ENCODE measurements at regions not wholly inside any gene's neighbourhood (a gene's known extent, or its start where the extent isn't known, plus 50 kb on each side); places are given as distances from the start of the nearest gene placed in this dataset.

DNA sequence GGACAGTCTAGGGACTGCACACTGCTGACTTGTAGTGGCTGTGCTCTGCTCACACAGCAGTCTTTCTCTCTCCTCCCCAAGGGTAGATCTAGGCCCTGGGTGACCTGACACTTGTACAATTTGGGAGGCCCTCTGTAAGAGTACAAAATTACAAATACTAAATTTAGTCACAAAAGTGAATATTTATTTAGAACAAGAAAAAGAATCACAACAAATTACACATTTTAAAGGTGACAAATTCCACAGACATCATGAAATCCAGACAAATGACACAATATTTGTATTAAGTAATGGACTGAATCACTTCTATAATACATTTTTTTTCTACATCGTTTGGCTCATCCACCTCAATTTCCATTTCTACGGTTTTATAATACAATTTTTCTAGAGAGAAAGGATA is 496.4 kb downstream of the TXNL1 start:
- Mint-ChIP-seq H3K27me3 (peaks cover 0 to 3% (median 0%) of the 10 kb centered on the region in 5 donors), H3K4me1 (no peaks in the 10 kb centered on the region), H3K27ac (no peak overlapping the region), H3K36me3 (no peaks in the 10 kb centered on the region), H3K9me3 (peaks cover 0 to 7% (median 0%) of the 10 kb centered on the region in 9 donors), H3K4me3 (no peak overlapping the region)
- POLR2A ChIA-PET, result no interaction called here
- DNase-seq, result no peak
- ATAC-seq, result no peak

DNA sequence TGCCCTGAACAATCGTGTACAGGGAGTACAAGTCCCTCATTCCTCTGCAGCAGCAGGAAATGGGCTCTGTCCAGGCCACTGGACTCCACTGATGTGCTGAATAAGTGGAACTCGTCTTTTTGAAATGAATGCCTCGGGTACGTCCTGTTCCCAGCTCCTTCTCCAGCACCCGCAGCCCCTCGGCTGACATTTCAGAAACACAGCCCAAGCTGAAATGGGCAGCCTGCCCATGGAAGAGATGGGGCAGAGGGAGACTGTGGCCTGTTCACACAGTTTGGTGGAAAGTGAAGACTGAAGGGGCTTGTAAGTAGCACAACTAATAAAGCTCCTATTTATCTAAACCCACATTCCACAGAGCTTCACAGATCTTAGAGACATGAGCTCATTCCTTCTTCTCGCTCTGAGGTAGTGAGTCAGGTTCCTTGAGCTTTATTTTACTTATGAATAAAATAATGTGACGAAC is 498.6 kb downstream of the TXNL1 start:
- no peak overlapping the region for H3K27ac Mint-ChIP-seq

DNA sequence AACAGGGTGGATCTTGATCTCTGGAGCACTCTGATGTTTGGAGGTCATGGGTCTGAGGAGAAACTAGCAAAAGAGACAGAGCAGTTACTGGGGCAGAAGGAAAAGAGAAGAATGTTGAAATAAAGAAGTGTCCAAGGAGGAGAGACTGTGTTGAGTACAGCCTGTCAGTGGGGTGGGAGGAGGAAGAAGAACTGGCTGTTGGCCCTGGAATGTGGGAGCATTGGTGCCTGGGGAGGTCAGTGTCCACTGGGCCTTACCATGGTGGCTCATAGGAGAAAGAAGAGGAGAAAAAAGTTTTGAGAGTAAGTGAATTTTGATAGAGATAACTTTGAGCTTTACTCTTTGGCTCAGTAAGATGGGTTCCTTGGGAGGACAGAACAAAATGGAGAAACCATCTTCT is 499.0 kb downstream of the TXNL1 start:
- no peaks in the 10 kb centered on the region for H3K4me1 Mint-ChIP-seq
- no peak overlapping the region for H3K4me3 Mint-ChIP-seq
- ATAC-seq, result no peak
- peaks cover 0 to 7% (median 0%) of the 10 kb centered on the region in 9 donors for H3K9me3 Mint-ChIP-seq
- H3K27me3 Mint-ChIP-seq, result peaks cover 0 to 3% (median 0%) of the 10 kb centered on the region in 5 donors
- no peak overlapping the region for H3K27ac Mint-ChIP-seq
- no peaks in the 10 kb centered on the region for H3K36me3 Mint-ChIP-seq
- DNase-seq, result no peak
- POLR2A ChIA-PET, result no interaction called here

More for the DNA sequence above, 498.6 kb downstream of the TXNL1 start:
- peaks cover 0 to 7% (median 0%) of the 10 kb centered on the region in 9 donors for H3K9me3 Mint-ChIP-seq
- no peak overlapping the region for H3K4me3 Mint-ChIP-seq
- no peaks in the 10 kb centered on the region for H3K36me3 Mint-ChIP-seq
- DNase-seq, result no peak
- no peaks in the 10 kb centered on the region for H3K4me1 Mint-ChIP-seq
- peaks cover 0 to 3% (median 0%) of the 10 kb centered on the region in 5 donors for H3K27me3 Mint-ChIP-seq
- no peak for ATAC-seq
- POLR2A ChIA-PET, result no interaction called here

DNA sequence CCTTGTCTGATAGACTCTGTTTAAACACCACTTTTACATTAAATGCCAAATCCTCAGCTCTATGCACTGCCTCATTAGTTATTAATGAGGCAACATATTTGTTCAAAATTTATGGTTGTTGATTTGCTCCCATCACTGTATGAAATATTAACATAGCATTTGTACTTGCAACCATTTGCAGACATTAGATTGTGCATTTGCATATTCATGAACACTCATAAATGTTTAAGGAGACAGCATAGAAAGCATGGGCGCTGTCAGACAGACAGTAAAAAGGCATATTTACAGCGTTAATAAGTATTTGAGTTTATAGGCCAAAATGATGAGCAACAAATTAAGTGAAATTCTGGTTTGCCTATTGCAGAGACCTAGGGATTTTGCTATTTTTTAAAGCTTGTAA is 502.3 kb downstream of the TXNL1 start:
- Mint-ChIP-seq H3K4me3 (no peak overlapping the region), H3K36me3 (no peaks in the 10 kb centered on the region), H3K27ac (no peak overlapping the region), H3K9me3 (peaks cover 0 to 3% (median 0%) of the 10 kb centered on the region in 9 donors), H3K4me1 (no peaks in the 10 kb centered on the region), H3K27me3 (no peaks in the 10 kb centered on the region)
- ATAC-seq, result no peak
- no peak for DNase-seq
- POLR2A ChIA-PET, result no interaction called here

DNA sequence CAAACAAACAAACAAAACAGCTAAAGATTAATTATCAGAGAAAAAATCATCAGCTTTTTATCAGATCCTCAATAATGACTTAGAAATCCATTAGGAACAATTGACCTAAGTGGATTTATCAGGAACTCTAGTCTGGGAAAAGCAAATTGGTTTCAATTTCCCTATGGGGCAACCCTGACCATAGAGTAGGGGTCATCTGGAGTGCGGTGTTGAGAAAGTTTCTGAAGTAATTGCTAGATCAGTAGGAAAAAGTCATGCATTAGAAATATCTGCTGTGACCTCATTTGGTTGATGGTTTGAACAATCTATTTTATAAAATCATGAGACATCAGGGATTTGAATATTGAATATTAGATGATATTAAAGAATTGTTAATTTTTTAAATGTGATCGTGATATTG is 507.9 kb downstream of the TXNL1 start:
- ATAC-seq (no peak), DNase-seq (no peak)
- Mint-ChIP-seq H3K36me3 (no peaks in the 10 kb centered on the region), H3K27ac (no peak overlapping the region), H3K27me3 (peaks cover 0 to 4% (median 0%) of the 10 kb centered on the region in 5 donors), H3K4me3 (no peak overlapping the region), H3K4me1 (no peaks in the 10 kb centered on the region), H3K9me3 (peaks cover 0 to 5% (median 0%) of the 10 kb centered on the region in 9 donors)
- POLR2A ChIA-PET, result no interaction called here

DNA sequence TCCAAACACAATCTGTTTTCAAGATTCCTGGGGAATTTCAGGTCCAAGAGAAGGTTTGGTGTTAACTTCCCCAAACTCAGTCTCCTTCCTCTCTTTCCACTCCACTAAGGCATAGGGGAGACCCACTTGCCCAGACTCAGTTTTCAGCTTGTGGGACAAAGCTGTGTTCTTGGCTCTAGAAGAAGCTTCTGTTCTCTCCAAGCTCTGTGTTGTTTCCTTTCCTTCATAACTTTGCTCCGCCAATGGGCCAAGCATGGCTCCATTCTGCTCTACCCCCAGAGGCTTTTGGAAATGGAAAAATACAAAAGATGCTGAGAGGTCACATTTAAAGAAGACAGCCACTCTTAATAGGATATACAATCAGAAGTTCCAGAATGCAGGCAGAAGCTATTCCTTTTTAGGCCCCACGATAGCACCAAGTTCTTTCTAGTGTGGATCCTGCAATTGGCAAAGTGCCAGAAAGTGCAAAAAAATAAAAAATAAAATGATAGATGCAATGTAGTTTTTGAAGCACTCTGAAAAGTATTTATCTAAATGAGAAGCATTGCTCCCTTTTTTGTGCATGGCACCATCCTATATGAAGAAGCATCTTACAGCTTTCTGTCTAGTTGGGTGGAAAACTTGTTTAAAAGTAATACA is 510.1 kb downstream of the TXNL1 start:
- Mint-ChIP-seq H3K4me1 (no peaks in the 10 kb centered on the region), H3K27ac (no peak overlapping the region), H3K27me3 (peaks cover 0 to 4% (median 0%) of the 10 kb centered on the region in 5 donors), H3K9me3 (peaks cover 0 to 7% (median 0%) of the 10 kb centered on the region in 9 donors), H3K4me3 (no peak overlapping the region), H3K36me3 (no peaks in the 10 kb centered on the region)
- DNase-seq (no peak), ATAC-seq (no peak)
- POLR2A ChIA-PET, result no interaction called here

DNA sequence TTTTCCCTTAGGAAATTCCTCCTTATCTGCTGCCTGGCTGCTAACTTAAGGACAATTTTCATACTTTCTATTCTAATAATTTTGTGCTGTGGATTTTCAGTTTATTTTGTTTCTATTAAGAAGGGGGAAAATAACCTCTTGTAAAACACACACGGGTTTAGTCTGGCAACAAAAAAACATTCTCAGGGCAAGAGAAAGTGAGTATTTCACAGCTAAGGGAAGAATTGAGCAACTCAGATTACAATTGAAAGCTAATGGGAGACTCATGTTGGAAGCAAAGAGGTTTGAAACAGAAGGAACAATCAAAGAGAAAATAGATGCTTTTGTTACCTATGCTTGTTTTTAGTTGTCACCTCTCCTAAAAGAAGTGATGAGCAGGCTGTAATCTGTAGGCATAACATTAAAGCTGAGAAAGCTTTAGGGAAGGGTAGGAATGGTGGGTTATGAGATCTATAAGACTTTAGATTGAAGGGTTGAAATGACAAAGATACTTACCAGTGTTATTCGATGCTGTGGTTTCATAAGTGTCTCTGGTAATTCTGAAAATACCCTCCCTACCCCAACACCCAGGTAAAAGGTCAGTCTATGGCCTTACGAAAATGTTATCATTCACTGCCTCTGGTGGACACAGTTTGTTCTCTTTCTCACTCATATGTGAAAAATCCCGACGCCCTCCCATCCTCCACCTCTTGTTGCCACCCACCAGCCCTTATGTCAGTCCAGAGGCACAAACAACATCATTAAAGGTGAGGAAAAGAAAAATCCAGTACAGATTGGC is 510.9 kb downstream of the TXNL1 start:
- Mint-ChIP-seq H3K9me3 (peaks cover 0 to 7% (median 0%) of the 10 kb centered on the region in 9 donors), H3K4me3 (no peak overlapping the region), H3K27me3 (peaks cover 0 to 4% (median 0%) of the 10 kb centered on the region in 5 donors), H3K27ac (no peak overlapping the region), H3K4me1 (no peaks in the 10 kb centered on the region), H3K36me3 (no peaks in the 10 kb centered on the region)
- no peak for DNase-seq
- ATAC-seq, result no peak
- POLR2A ChIA-PET, result no interaction called here

DNA sequence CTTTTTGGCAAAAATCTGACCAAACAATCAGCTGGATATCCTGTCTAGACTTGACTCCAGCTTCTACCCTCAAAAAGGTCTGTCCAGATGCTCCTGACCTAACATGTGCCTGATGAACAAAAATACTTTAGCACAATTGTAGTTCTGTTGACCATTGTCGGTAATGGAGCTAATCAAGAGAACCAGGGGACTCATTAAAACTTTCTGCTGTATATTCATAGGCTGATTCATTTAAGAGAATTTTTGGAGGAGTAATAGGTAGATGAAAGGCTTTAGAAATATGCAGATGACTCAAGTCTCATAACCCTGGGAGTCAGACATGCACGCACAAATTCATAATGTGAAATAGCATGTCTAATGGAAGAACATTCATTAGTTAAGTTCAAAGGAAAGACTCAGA is 514.2 kb downstream of the TXNL1 start:
- peaks cover 0 to 4% (median 0%) of the 10 kb centered on the region in 5 donors for H3K27me3 Mint-ChIP-seq
- H3K4me3 Mint-ChIP-seq, result no peak overlapping the region
- POLR2A ChIA-PET, result no interaction called here
- H3K4me1 Mint-ChIP-seq, result no peaks in the 10 kb centered on the region
- no peak overlapping the region for H3K27ac Mint-ChIP-seq
- no peaks in the 10 kb centered on the region for H3K36me3 Mint-ChIP-seq
- DNase-seq (no peak), ATAC-seq (no peak)
- H3K9me3 Mint-ChIP-seq, result peaks cover 0 to 4% (median 0%) of the 10 kb centered on the region in 9 donors

DNA sequence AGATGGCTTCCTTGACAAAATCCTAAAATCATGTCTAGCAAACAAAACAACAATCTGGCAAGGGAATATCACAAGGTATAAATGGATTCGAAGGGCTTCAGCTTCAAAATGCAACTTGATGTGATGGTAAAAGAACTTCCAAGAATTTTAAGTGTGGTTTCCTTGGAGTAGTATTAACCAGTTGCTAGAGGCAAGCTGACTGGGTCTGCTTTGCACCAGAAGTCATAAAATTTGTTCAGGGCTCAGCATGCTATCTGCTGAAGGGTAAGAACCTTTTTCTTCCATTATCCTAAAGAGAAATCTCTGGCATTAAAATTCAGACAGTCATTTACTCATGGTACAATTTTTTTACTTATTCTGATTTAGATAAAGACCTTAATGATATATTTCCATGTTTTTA is 516.7 kb downstream of the TXNL1 start:
- Mint-ChIP-seq H3K9me3 (peaks cover 0 to 4% (median 0%) of the 10 kb centered on the region in 9 donors), H3K4me3 (no peak overlapping the region), H3K27ac (no peak overlapping the region), H3K36me3 (no peaks in the 10 kb centered on the region), H3K4me1 (no peaks in the 10 kb centered on the region), H3K27me3 (peaks cover 0 to under 1% (median 0%) of the 10 kb centered on the region in 5 donors)
- POLR2A ChIA-PET, result no interaction called here
- no peak for ATAC-seq
- DNase-seq, result no peak

DNA sequence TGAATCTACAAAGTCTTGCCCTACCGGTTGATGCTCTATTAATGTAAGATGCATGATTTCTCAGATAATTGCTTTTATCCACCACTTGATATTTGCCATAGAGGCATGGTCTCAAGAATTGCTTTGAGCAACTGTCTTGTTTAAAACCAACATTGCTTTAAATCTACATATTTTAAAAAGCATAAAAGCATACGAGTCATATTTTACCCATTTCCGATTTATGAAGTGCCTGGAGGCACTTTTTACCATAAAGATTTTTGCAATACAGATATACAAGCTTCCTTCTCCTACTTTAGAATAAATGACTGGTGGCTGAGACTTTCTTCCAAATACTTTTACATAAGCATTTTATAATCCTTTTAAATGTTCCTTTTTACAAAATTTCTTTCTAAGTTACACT is 517.6 kb downstream of the TXNL1 start:
- no peak for ATAC-seq
- Mint-ChIP-seq H3K9me3 (peaks cover 0 to 4% (median 0%) of the 10 kb centered on the region in 9 donors), H3K27ac (no peak overlapping the region), H3K36me3 (no peaks in the 10 kb centered on the region), H3K4me1 (peaks cover 0 to under 1% (median 0%) of the 10 kb centered on the region in 4 donors), H3K27me3 (no peaks in the 10 kb centered on the region), H3K4me3 (no peak overlapping the region)
- POLR2A ChIA-PET, result no interaction called here
- DNase-seq, result no peak

DNA sequence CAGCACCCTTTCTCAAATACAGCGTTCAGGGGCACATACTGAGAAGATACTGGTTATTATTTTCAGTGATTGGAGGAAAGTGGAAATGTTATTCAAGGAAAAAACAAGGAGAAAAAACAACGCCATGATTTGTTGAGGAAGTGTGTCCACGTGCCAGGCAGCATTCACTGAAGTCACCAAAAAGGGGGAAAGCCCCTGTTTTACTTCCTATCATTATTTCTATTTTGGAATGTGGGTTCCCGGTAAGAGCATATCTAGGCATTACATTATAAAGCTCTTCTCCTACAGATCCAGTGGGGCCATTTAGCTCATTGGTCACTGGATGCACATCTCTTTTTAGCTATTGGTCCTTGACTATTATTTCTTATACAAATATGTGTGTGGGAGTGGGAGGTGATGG is 518.7 kb downstream of the TXNL1 start:
- no peak overlapping the region for H3K27ac Mint-ChIP-seq
- ATAC-seq (no peak), DNase-seq (no peak)
- H3K4me3 Mint-ChIP-seq, result no peak overlapping the region
- POLR2A ChIA-PET, result no interaction called here
- no peaks in the 10 kb centered on the region for H3K36me3 Mint-ChIP-seq
- H3K4me1 Mint-ChIP-seq, result peaks cover 0 to 10% (median 0%) of the 10 kb centered on the region in 4 donors
- H3K9me3 Mint-ChIP-seq, result peaks cover 0 to 4% (median 0%) of the 10 kb centered on the region in 9 donors
- H3K27me3 Mint-ChIP-seq, result no peaks in the 10 kb centered on the region

DNA sequence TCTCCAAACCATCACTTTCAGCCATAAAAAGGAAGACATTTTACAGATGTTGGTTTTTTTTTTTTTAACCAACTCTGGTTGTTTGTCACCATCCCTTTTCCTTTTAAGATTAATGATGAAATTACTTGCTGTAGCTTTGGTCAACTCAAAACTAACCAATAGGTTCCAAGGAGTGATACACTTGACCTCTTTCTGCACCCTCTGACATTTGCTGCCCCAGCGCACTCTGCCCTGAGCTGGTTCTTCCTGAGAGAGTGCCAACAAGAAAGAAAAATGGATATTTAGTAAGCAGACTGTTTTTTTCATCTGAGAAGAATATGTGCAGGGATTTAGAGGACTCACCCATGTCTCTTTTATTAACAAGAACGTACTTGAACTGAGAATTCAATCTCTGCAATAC is 520.0 kb downstream of the TXNL1 start:
- H3K36me3 Mint-ChIP-seq, result no peaks in the 10 kb centered on the region
- no peaks in the 10 kb centered on the region for H3K9me3 Mint-ChIP-seq
- H3K4me1 Mint-ChIP-seq, result peaks cover 0 to 11% (median 0%) of the 10 kb centered on the region in 4 donors
- POLR2A ChIA-PET, result no interaction called here
- DNase-seq, result no peak
- peaks cover 0 to 2% (median 0%) of the 10 kb centered on the region in 5 donors for H3K27me3 Mint-ChIP-seq
- ATAC-seq, result no peak
- no peak overlapping the region for H3K27ac Mint-ChIP-seq
- no peak overlapping the region for H3K4me3 Mint-ChIP-seq
